ENCODE measurements at regions not wholly inside any gene's neighbourhood (a gene's known extent, or its start where the extent isn't known, plus 50 kb on each side); places are given as distances from the start of the nearest gene placed in this dataset.
"Not testable (repeated sequence)": the region's sequence is repeated elsewhere in the genome, so short reads cannot be mapped to it uniquely, and the experiment has no call there.

GRCh38 chrX:83749736-83750135, 111.2 kb upstream of the CYLC1 start:
- DNase-seq (ENCODE audit: low read depth), result not testable (repeated sequence)

DNA sequence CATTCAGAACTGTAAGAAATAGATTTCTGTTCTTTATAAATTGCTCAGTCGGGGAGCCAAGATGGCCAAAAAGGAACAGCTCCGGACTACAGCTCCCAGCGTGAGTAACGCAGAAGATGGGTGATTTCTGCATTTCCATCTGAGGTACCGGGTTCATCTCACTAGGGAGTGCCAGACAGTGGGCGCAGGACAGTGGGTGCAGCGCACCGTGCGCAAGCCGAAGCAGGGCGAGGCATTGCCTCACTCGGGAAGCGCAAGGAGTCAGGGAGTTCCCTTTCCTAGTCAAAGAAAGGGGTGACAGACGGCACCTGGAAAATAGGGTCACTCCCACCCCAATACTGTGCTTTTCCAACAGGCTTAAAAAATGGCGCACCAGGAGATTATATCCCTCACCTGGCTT, 110.5 kb upstream of the CYLC1 start:
- DNase-seq (ENCODE audit: low read depth), result not testable (repeated sequence)

DNA sequence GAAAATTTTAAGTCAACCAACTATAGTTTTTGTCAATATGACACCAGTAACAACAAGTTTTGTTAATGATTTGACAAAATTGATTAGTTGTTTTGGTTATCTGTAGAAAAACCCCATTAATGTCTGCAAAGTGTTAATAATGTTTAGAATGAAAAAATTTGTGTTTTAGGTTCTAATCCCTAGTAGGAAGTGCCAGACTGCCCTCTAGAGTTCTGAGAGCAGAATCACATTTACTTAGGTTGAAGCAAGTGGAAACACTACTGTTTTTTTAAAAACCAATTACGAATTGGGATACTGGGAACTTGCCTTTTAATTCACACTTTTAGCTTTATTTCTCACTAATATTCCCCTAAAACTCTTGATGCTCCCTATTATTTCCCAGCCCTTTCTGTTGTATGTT, 101.1 kb upstream of the CYLC1 start:
- peak; percentile 0 for DNase-seq (ENCODE audit: low read depth)

- no peak for DNase-seq (ENCODE audit: low read depth)
Observed at GRCh38 chrX:83771664-83772063, 89.3 kb upstream of the CYLC1 start.
